ENCODE measurements at regions not wholly inside any gene's neighbourhood (a gene's known extent, or its start where the extent isn't known, plus 50 kb on each side); places are given as distances from the start of the nearest gene placed in this dataset.

DNA sequence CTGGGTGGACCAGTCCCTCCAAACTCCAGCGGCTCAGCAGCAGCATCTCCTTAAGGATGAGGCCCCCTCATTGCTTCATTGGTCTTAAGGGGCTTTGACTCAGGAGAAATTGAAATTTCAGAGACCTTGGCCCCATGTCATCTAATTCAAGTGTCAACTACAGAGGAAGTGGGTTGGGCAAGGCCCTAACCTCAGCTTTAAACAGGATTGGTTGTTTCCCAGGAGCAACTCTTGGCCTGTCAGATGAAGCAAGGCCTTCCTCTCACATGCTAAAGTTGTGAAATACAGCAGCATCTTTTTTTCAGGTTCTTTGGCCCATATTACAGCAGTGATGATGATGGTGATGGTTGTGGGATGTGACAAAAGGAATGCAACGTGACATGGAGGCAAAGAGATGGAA is 348.3 kb downstream of the ICE1 start:
- TF ChIP-seq EP300 (IDR thresholded peaks at IDR 0.05; ENCODE audit: borderline replicate concordance) (no peak), RAD21 (IDR thresholded peaks at IDR 0.05; ENCODE audit: low read depth) (no peak), YY1 (IDR thresholded peaks at IDR 0.05; ENCODE audit: low read depth) (no peak), CEBPB (IDR thresholded peaks at IDR 0.05) (no peak), FOXM1 (IDR thresholded peaks at IDR 0.05; ENCODE audit: borderline replicate concordance, low read depth) (no peak), EGR1 (IDR thresholded peaks at IDR 0.05) (no peak), TEAD4 (IDR thresholded peaks at IDR 0.05) (no peak), TAF1 (IDR thresholded peaks at IDR 0.05; ENCODE audit: low read depth) (no peak), TCF12 (IDR thresholded peaks at IDR 0.05; ENCODE audit: low read depth) (no peak), NFIC (IDR thresholded peaks at IDR 0.05) (no peak)
- TF ChIP-seq, protein P1, sequence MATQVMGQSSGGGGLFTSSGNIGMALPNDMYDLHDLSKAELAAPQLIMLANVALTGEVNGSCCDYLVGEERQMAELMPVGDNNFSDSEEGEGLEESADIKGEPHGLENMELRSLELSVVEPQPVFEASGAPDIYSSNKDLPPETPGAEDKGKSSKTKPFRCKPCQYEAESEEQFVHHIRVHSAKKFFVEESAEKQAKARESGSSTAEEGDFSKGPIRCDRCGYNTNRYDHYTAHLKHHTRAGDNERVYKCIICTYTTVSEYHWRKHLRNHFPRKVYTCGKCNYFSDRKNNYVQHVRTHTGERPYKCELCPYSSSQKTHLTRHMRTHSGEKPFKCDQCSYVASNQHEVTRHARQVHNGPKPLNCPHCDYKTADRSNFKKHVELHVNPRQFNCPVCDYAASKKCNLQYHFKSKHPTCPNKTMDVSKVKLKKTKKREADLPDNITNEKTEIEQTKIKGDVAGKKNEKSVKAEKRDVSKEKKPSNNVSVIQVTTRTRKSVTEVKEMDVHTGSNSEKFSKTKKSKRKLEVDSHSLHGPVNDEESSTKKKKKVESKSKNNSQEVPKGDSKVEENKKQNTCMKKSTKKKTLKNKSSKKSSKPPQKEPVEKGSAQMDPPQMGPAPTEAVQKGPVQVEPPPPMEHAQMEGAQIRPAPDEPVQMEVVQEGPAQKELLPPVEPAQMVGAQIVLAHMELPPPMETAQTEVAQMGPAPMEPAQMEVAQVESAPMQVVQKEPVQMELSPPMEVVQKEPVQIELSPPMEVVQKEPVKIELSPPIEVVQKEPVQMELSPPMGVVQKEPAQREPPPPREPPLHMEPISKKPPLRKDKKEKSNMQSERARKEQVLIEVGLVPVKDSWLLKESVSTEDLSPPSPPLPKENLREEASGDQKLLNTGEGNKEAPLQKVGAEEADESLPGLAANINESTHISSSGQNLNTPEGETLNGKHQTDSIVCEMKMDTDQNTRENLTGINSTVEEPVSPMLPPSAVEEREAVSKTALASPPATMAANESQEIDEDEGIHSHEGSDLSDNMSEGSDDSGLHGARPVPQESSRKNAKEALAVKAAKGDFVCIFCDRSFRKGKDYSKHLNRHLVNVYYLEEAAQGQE (IDR thresholded peaks at IDR 0.05; ENCODE audit: low read depth), result no peak
- TF ChIP-seq, protein P2, sequence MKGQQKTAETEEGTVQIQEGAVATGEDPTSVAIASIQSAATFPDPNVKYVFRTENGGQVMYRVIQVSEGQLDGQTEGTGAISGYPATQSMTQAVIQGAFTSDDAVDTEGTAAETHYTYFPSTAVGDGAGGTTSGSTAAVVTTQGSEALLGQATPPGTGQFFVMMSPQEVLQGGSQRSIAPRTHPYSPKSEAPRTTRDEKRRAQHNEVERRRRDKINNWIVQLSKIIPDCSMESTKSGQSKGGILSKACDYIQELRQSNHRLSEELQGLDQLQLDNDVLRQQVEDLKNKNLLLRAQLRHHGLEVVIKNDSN (IDR thresholded peaks at IDR 0.05), result no peak
- TF ChIP-seq, protein P3, sequence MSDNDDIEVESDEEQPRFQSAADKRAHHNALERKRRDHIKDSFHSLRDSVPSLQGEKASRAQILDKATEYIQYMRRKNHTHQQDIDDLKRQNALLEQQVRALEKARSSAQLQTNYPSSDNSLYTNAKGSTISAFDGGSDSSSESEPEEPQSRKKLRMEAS (IDR thresholded peaks at IDR 0.05), result no peak
